Spleen (tissue), 11 donors: ENCODE measurements at regions not wholly inside any gene's neighbourhood (a gene's known extent, or its start where the extent isn't known, plus 50 kb on each side); places are given as distances from the start of the nearest gene placed in this dataset.

Source experiments
- DNase-seq: peaks from one replicate; pipeline ENCODE4 v3.0.0-alpha.2; 2020
- H3K27ac ChIP-seq, 8 donors: fragments of 200-600 bp; sonication (generic) in 7 of 8; 1 replicate in 4 of 8; 2 replicates in 4 of 8; pipeline versions ENCODE4 v1.5.0 to v1.8.0; 2016 to 2021; ENCODE audit warnings: inconsistent platforms in 4 of 8, mild to moderate bottlenecking in 4 of 8, moderate library complexity in 1 of 8
- H3K27me3 ChIP-seq, 7 donors: fragments of 200-600 bp; sonication (generic) in 6 of 7; replicated peaks in 1 of 7; 1 replicate in 4 of 7; 2 replicates in 3 of 7; pipeline versions ENCODE4 v1.5.0 to v1.8.0; 2016 to 2021; ENCODE audit warnings: inconsistent platforms in 3 of 7, mild to moderate bottlenecking in 1 of 7
- H3K36me3 ChIP-seq, 6 donors: fragments of 200-600 bp; sonication (generic) in 5 of 6; 1 replicate in 4 of 6; 2 replicates in 2 of 6; pipeline versions ENCODE4 v1.5.0 to v1.8.0; 2016 to 2021; ENCODE audit warnings: inconsistent platforms in 2 of 6
- H3K4me1 ChIP-seq, 6 donors: fragments of 200-600 bp; sonication (generic) in 5 of 6; 1 replicate in 3 of 6; 2 replicates in 3 of 6; pipeline versions ENCODE4 v1.5.0 to v1.8.0; 2016 to 2021; ENCODE audit warnings: inconsistent platforms in 3 of 6
- H3K4me3 ChIP-seq, 8 donors: fragments of 200-600 bp; sonication (generic) in 7 of 8; 1 replicate in 4 of 8; 2 replicates in 4 of 8; pipeline versions ENCODE4 v1.5.0 to v1.8.0; 2016 to 2021; ENCODE audit warnings: inconsistent platforms in 4 of 8, mild to moderate bottlenecking in 4 of 8, moderate library complexity in 2 of 8
- H3K9me3 ChIP-seq, 8 donors: fragments of 200-600 bp; sonication (generic) in 7 of 8; 1 replicate in 4 of 8; 2 replicates in 4 of 8; pipeline versions ENCODE4 v1.5.0 to v1.8.0; 2016 to 2021; ENCODE audit warnings: inconsistent platforms in 4 of 8
- CTCF ChIP-seq, 11 experiments: fragments of 200-600 bp in 7 of 11; fragments of 450-650 bp in 4 of 11; sonication (generic) in 4 of 11; IDR thresholded peaks in 8 of 11; conservative IDR thresholded peaks in 3 of 11; 1 replicate in 7 of 11; 2 replicates in 4 of 11; pipeline versions ENCODE4 v1.4.0 to v1.8.0; 2016 to 2021; ENCODE audit warnings: antibody characterized with exemption in 11 of 11, inconsistent platforms in 4 of 11, mild to moderate bottlenecking in 1 of 11
- POLR2A ChIP-seq, 3 donors: fragments of 450-650 bp; IDR thresholded peaks; one replicate each; pipeline ENCODE4 v1.5.1; 2017; ENCODE audit warnings: antibody characterized with exemption in 3 of 3, mild to moderate bottlenecking in 1 of 3
- POLR2AphosphoS5 ChIP-seq, 3 donors: sonication (generic); formaldehyde crosslinking; IDR thresholded peaks; one replicate each; pipeline ENCODE4 v1.5.1; 2017; ENCODE audit warnings: antibody characterized with exemption in 3 of 3
- WGBS, 5 donors: extraction: QIAGEN DNeasy Blood & Tissue Kit in 3 of 5; methylation state at CpG; one replicate each; pipeline versions ENCODE4 v1.1.5 to v1.1.7; 2013 to 2018; 5-methylcytosine and 5-hydroxymethylcytosine counted together
- intact Hi-C: fragments of 100-400 bp; cut with DNase I; formaldehyde crosslinking; loops from one replicate; pipeline ENCODE4 v1.15.0; 2023; ENCODE audit warnings: low total_unique reads
- donor health status: healthy with polysubstance abuse.
- donor health status: DM: no; HTN: no; CAD: no; lungs with moderate emphysema.
- donor health status: DM: no; HTN: no; CAD: no.
- donor health status: Bipolar disorder and iron deficiency.
- donor health status: healthy.
- donor health status: DM: no; HTN: no; CAD: no.
- donor health status: DM: yes; HTN: yes; CAD: no.

GRCh38 chr6:156600678-156601077 is 176.5 kb upstream of the ARID1B start:
- no peak for DNase-seq
- Histone ChIP-seq H3K27ac (no peak overlapping the region), H3K4me3 (no peak overlapping the region), H3K4me1 (peaks cover 0 to 11% (median 6%) of the 10 kb centered on the region in 6 donors), H3K9me3 (peaks cover 0 to 14% (median 6%) of the 10 kb centered on the region in 8 donors), H3K27me3 (peaks cover 0 to 39% (median 0%) of the 10 kb centered on the region in 7 donors), H3K36me3 (no peaks in the 10 kb centered on the region)
- TF ChIP-seq CTCF (IDR thresholded peaks at IDR 0.05 in 8 of 11, conservative IDR thresholded peaks at IDR 0.05 in 3 of 11) (no peak), POLR2AphosphoS5 (IDR thresholded peaks at IDR 0.05) (no peak), POLR2A (IDR thresholded peaks at IDR 0.05) (no peak)
- WGBS, 5 donors, result 83 to 93% (median 87%) methylated on average over 9 of the region's 9 CpGs
- intact Hi-C loops, result no loop called here

GRCh38 chr6:156599978-156600590 is 177.1 kb upstream of the ARID1B start:
- 80 to 84% (median 81%) methylated on average over 5 of the region's 5 CpGs for WGBS, 5 donors
- no peak for DNase-seq
- no peak overlapping the region for H3K27ac ChIP-seq

GRCh38 chr6:156599366-156599765 is 177.8 kb upstream of the ARID1B start:
- 75 to 89% (median 85%) methylated on average over 11 of the region's 11 CpGs for WGBS, 5 donors
- peaks cover 0 to 2% (median 0%) of the 10 kb centered on the region in 8 donors for H3K9me3 ChIP-seq
- DNase-seq, result no peak
- no peak for TF ChIP-seq CTCF (IDR thresholded peaks at IDR 0.05 in 8 of 11, conservative IDR thresholded peaks at IDR 0.05 in 3 of 11)
- H3K27me3 ChIP-seq, result peaks cover 0 to 39% (median 0%) of the 10 kb centered on the region in 7 donors
- peaks cover 0 to 11% (median 6%) of the 10 kb centered on the region in 6 donors for H3K4me1 ChIP-seq
- H3K4me3 ChIP-seq, result no peak overlapping the region
- no peaks in the 10 kb centered on the region for H3K36me3 ChIP-seq
- intact Hi-C loops, result no loop called here
- no peak overlapping the region for H3K27ac ChIP-seq

More at GRCh38 chr6:156599978-156600590, 177.1 kb upstream of the ARID1B start:
- no peak overlapping the region for H3K4me3 ChIP-seq
- H3K36me3 ChIP-seq, result no peaks in the 10 kb centered on the region
- intact Hi-C loops, result no loop called here
- H3K27me3 ChIP-seq, result peaks cover 0 to 39% (median 0%) of the 10 kb centered on the region in 7 donors
- peaks cover 0 to 9% (median 6%) of the 10 kb centered on the region in 8 donors for H3K9me3 ChIP-seq
- peaks cover 0 to 11% (median 6%) of the 10 kb centered on the region in 6 donors for H3K4me1 ChIP-seq
- TF ChIP-seq POLR2A (IDR thresholded peaks at IDR 0.05) (no peak), CTCF (IDR thresholded peaks at IDR 0.05 in 8 of 11, conservative IDR thresholded peaks at IDR 0.05 in 3 of 11) (no peak), POLR2AphosphoS5 (IDR thresholded peaks at IDR 0.05) (no peak)

GRCh38 chr6:156598855-156599180 is 178.4 kb upstream of the ARID1B start:
- intact Hi-C loops, result no loop called here

More at GRCh38 chr6:156598855-156599180, 178.4 kb upstream of the ARID1B start:
- TF ChIP-seq POLR2AphosphoS5 (IDR thresholded peaks at IDR 0.05) (no peak), POLR2A (IDR thresholded peaks at IDR 0.05) (no peak), CTCF (IDR thresholded peaks at IDR 0.05 in 8 of 11, conservative IDR thresholded peaks at IDR 0.05 in 3 of 11) (no peak)
- Histone ChIP-seq H3K27ac (no peak overlapping the region), H3K9me3 (no peaks in the 10 kb centered on the region), H3K4me3 (no peak overlapping the region), H3K27me3 (peaks cover 0 to 39% (median 0%) of the 10 kb centered on the region in 7 donors), H3K36me3 (no peaks in the 10 kb centered on the region), H3K4me1 (peaks cover 0 to 11% (median 6%) of the 10 kb centered on the region in 6 donors)
- no peak for DNase-seq
- WGBS, 5 donors, result 19 to 36% (median 25%) methylated on average over 6 of the region's 6 CpGs
